ENCODE measurements at regions not wholly inside any gene's neighbourhood (a gene's known extent, or its start where the extent isn't known, plus 50 kb on each side); places are given as distances from the start of the nearest gene placed in this dataset.

GRCh38 chr10:125396676-125397075, 236.3 kb upstream of the CTBP2 start:
- no peak for DNase-seq

- DNase-seq = no peak
Observed at GRCh38 chr10:125392609-125393008, 232.2 kb upstream of the CTBP2 start.

- no peak for DNase-seq
Observed at GRCh38 chr10:125392154-125392553, 231.8 kb upstream of the CTBP2 start.

- no peak for DNase-seq
Observed at GRCh38 chr10:125389648-125390047, 229.3 kb upstream of the CTBP2 start.

GRCh38 chr10:125379592-125379991, 219.2 kb upstream of the CTBP2 start:
- DNase-seq = no peak

- no peak for DNase-seq
Observed at GRCh38 chr10:125377368-125377767, 217.0 kb upstream of the CTBP2 start.

- DNase-seq = no peak
Observed at GRCh38 chr10:125375210-125375609, 214.8 kb upstream of the CTBP2 start.

GRCh38 chr10:125373546-125373945, 213.2 kb upstream of the CTBP2 start:
- DNase-seq = no peak

GRCh38 chr10:125370578-125370977, 210.2 kb upstream of the CTBP2 start:
- no peak for DNase-seq

GRCh38 chr10:125369382-125370326, 209.3 kb upstream of the CTBP2 start:
- DNase-seq = no peak

GRCh38 chr10:125368146-125368545, 207.8 kb upstream of the CTBP2 start:
- no peak for DNase-seq

GRCh38 chr10:125363791-125364190, 203.4 kb upstream of the CTBP2 start:
- DNase-seq = no peak

GRCh38 chr10:125362950-125363349, 202.6 kb upstream of the CTBP2 start:
- DNase-seq = no peak

- no peak for DNase-seq
Observed at GRCh38 chr10:125359401-125359800, 199.0 kb upstream of the CTBP2 start.

GRCh38 chr10:125355657-125356056, 195.3 kb upstream of the CTBP2 start:
- DNase-seq = no peak

GRCh38 chr10:125350519-125350918, 190.2 kb upstream of the CTBP2 start:
- DNase-seq = no peak

GRCh38 chr10:125348536-125348935, 188.2 kb upstream of the CTBP2 start:
- DNase-seq = no peak

- no peak for DNase-seq
Observed at GRCh38 chr10:125344573-125345171, 184.3 kb upstream of the CTBP2 start.

- no peak for DNase-seq
Observed at GRCh38 chr10:125343983-125344382, 183.6 kb upstream of the CTBP2 start.

GRCh38 chr10:125343118-125343925, 183.0 kb upstream of the CTBP2 start:
- DNase-seq = peak; percentile 6

GRCh38 chr10:125341611-125342010, 181.2 kb upstream of the CTBP2 start:
- DNase-seq = no peak

- DNase-seq = no peak
Observed at GRCh38 chr10:125340903-125341302, 180.5 kb upstream of the CTBP2 start.

GRCh38 chr10:125337510-125337909, 177.1 kb upstream of the CTBP2 start:
- DNase-seq = no peak

GRCh38 chr10:125334545-125334944, 174.2 kb upstream of the CTBP2 start:
- no peak for DNase-seq
